HCT116 (cell line): ENCODE measurements at regions not wholly inside any gene's neighbourhood (a gene's known extent, or its start where the extent isn't known, plus 50 kb on each side); places are given as distances from the start of the nearest gene placed in this dataset.

Source experiments
- ATAC-seq: fragments of 200-7000 bp; cut with Tn5 transposase; 2 replicates; pipeline ENCODE4 v1.9.1; 2020; ENCODE audit warnings: mild to moderate bottlenecking, moderate library complexity
- BruUV-seq: library from RNA; stranded (reverse); fragments of 400-500 nt; replicated peaks from 2 replicates; lab custom pipeline; 2021; lab: Mats Ljungman, UMichigan
- CTCF ChIA-PET: fragments of 300-600 bp; sonication (Branson Sonifier 250); formaldehyde crosslinking; loops from one replicate; lab custom pipeline; 2021; ENCODE audit warnings: antibody characterized with exemption; lab: Charles Lee
- POLR2A ChIA-PET: fragments of 300-600, 350-600 bp; sonication (Branson Sonifier 250); formaldehyde crosslinking; loops from one replicate; lab custom pipeline; 2021; ENCODE audit warnings: antibody characterized with exemption; lab: Charles Lee
- RAD21 ChIA-PET, 2 experiments: fragments of 300-600 bp; sonication (Branson Sonifier 250); formaldehyde crosslinking; loops; one replicate each; lab custom pipeline; 2023; ENCODE audit warnings: low total read pairs in 2 of 2; ENCODE audit not compliant: uncharacterized antibody in 2 of 2, unreplicated experiment in 2 of 2, low non-redundant PET in 1 of 2; lab: Charles Lee
- DNase-seq: peaks from one replicate; pipeline ENCODE4 v3.0.0-alpha.2; 2010; ENCODE audit warnings: low read depth, low spot score
- H2AFZ ChIP-seq: fragments of 200-600 bp; shearing (Covaris generic), sonication (generic); 2 replicates; pipeline ENCODE4 v1.6.1; 2017; ENCODE audit warnings: low read depth, mixed run types, mixed read lengths, antibody characterized with exemption, low read length; ENCODE audit not compliant: poor library complexity, severe bottlenecking
- H3K27ac ChIP-seq: 2 replicates; pipeline ENCODE4 v1.5.1; 2012; ENCODE audit warnings: low read depth, low read length
- H3K27me3 ChIP-seq: fragments of 200-600 bp; sonication (generic); 2 replicates; pipeline ENCODE4 v1.6.1; 2016; ENCODE audit warnings: mixed run types, low read length, mixed read lengths; ENCODE audit not compliant: insufficient read depth
- H3K36me3 ChIP-seq, 2 experiments: fragments of 200-500 bp in 1 of 2; fragments of 200-600 bp in 1 of 2; sonication (Bioruptor generic) in 1 of 2; sonication (generic) in 1 of 2; 2 replicates each; pipeline versions ENCODE4 v1.5.1 to v1.6.1; 2014 to 2016; ENCODE audit warnings: low read length in 2 of 2, inconsistent platforms in 1 of 2, mixed read lengths in 1 of 2, mixed run types in 1 of 2; ENCODE audit not compliant: insufficient read depth in 2 of 2, control insufficient read depth in 1 of 2
- H3K4me1 ChIP-seq, 2 experiments: fragments of 200-600 bp in 1 of 2; sonication (generic) in 1 of 2; 2 replicates each; pipeline versions ENCODE4 v1.5.1 to v1.6.1; 2012 to 2017; ENCODE audit warnings: low read length in 2 of 2, inconsistent platforms in 1 of 2, mild to moderate bottlenecking in 1 of 2, mixed read lengths in 1 of 2, mixed run types in 1 of 2, moderate library complexity in 1 of 2; ENCODE audit not compliant: insufficient read depth in 2 of 2, control insufficient read depth in 1 of 2
- H3K4me2 ChIP-seq: fragments of 200-600 bp; sonication (generic); 2 replicates; pipeline ENCODE4 v1.6.1; 2017; ENCODE audit warnings: mixed run types, low read length, mixed read lengths
- H3K4me3 ChIP-seq, 2 experiments: fragments of 200-600 bp in 1 of 2; sonication (generic) in 1 of 2; replicated peaks in 1 of 2; 2 replicates each; pipeline ENCODE4 v1.5.1; 2011 to 2016; ENCODE audit warnings: low read length in 2 of 2, control low read depth in 1 of 2, low read depth in 1 of 2, mild to moderate bottlenecking in 1 of 2, mixed read lengths in 1 of 2, mixed run types in 1 of 2
- H3K79me2 ChIP-seq: fragments of 200-600 bp; sonication (generic); 2 replicates; pipeline ENCODE4 v1.6.1; 2017; ENCODE audit warnings: mild to moderate bottlenecking, mixed run types, low read length, moderate library complexity, mixed read lengths; ENCODE audit not compliant: insufficient read depth
- H3K9ac ChIP-seq: fragments of 200-600 bp; sonication (generic); 2 replicates; pipeline ENCODE4 v1.6.1; 2016; ENCODE audit warnings: low read length, mixed read lengths
- H3K9me2 ChIP-seq: fragments of 200-600 bp; sonication (generic), shearing (Covaris generic); 2 replicates; pipeline ENCODE4 v1.6.1; 2017; ENCODE audit warnings: mixed run types, mild to moderate bottlenecking, moderate library complexity; ENCODE audit not compliant: insufficient read depth
- H3K9me3 ChIP-seq, 2 experiments: fragments of 200-500 bp in 1 of 2; fragments of 200-600 bp in 1 of 2; sonication (Bioruptor generic) in 1 of 2; sonication (generic) in 1 of 2; 2 replicates each; pipeline ENCODE4 v1.6.1; 2014 to 2017; ENCODE audit warnings: low read length in 2 of 2, mixed read lengths in 2 of 2, inconsistent platforms in 1 of 2, low read depth in 1 of 2, mild to moderate bottlenecking in 1 of 2, mixed run types in 1 of 2, moderate library complexity in 1 of 2; ENCODE audit not compliant: control insufficient read depth in 1 of 2, insufficient read depth in 1 of 2
- H4K20me1 ChIP-seq: fragments of 200-600 bp; sonication (generic), shearing (Covaris generic); 2 replicates; pipeline ENCODE4 v1.6.1; 2017; ENCODE audit warnings: mixed run types, mild to moderate bottlenecking, moderate library complexity; ENCODE audit not compliant: insufficient read depth
- ATF3 ChIP-seq: IDR thresholded peaks from 2 replicates; pipeline ENCODE4 v1.6.1; 2012
- CEBPB ChIP-seq: IDR thresholded peaks from 2 replicates; pipeline ENCODE4 v1.6.1; 2012; ENCODE audit warnings: low read depth
- CTCF ChIP-seq, 3 experiments: fragments of 200-600 bp in 1 of 3; sonication (generic) in 1 of 3; IDR thresholded peaks in 2 of 3; conservative IDR thresholded peaks in 1 of 3; 2 replicates each; pipeline ENCODE4 v1.5.1; 2012 to 2017; ENCODE audit warnings: low read depth in 2 of 3, low read length in 2 of 3, antibody characterized with exemption in 1 of 3, borderline replicate concordance in 1 of 3, control low read depth in 1 of 3, mild to moderate bottlenecking in 1 of 3, mixed read lengths in 1 of 3, mixed run types in 1 of 3, moderate library complexity in 1 of 3; ENCODE audit not compliant: insufficient read depth in 1 of 3
- EZH2phosphoT487 ChIP-seq: fragments of 200-600 bp; IDR thresholded peaks from 2 replicates; pipeline ENCODE4 v1.6.1; 2018; ENCODE audit warnings: antibody characterized with exemption, borderline replicate concordance
- FOSL1 ChIP-seq: IDR thresholded peaks from 2 replicates; pipeline ENCODE4 v1.6.1; 2012; ENCODE audit warnings: low read depth
- JUND ChIP-seq: IDR thresholded peaks from 2 replicates; pipeline ENCODE4 v1.6.1; 2012
- POLR2AphosphoS5 ChIP-seq: IDR thresholded peaks from 2 replicates; pipeline ENCODE4 v1.6.1; 2011; ENCODE audit warnings: mild to moderate bottlenecking, low read depth, low read length, moderate library complexity
- RAD21 ChIP-seq: IDR thresholded peaks from 2 replicates; pipeline ENCODE4 v1.6.1; 2012; ENCODE audit warnings: low read depth, mild to moderate bottlenecking
- REST ChIP-seq: IDR thresholded peaks from 2 replicates; pipeline ENCODE4 v1.6.1; 2012; ENCODE audit warnings: low read depth
- SIN3A ChIP-seq: IDR thresholded peaks from 2 replicates; pipeline ENCODE4 v1.6.1; 2012; ENCODE audit warnings: low read depth
- SP1 ChIP-seq: IDR thresholded peaks from 2 replicates; pipeline ENCODE4 v1.6.1; 2012; ENCODE audit warnings: low read depth
- YY1 ChIP-seq: IDR thresholded peaks from 2 replicates; pipeline ENCODE4 v1.6.1; 2011; ENCODE audit warnings: low read length, low read depth, moderate library complexity, mild to moderate bottlenecking; ENCODE audit not compliant: insufficient replicate concordance; ENCODE audit errors: extremely low read depth
- ZBTB33 ChIP-seq: IDR thresholded peaks from 2 replicates; pipeline ENCODE4 v1.6.1; 2011; ENCODE audit warnings: mild to moderate bottlenecking, low read length, moderate library complexity; ENCODE audit not compliant: insufficient replicate concordance; ENCODE audit errors: extremely low read depth
- ZFX ChIP-seq: fragments of 450-650 bp; IDR thresholded peaks from 2 replicates; pipeline ENCODE4 v1.6.1; 2017
- ZNF274 ChIP-seq: fragments of 200-500 bp; sonication (Bioruptor generic); IDR thresholded peaks from 2 replicates; pipeline ENCODE4 v1.6.1; 2014; ENCODE audit warnings: mild to moderate bottlenecking, low read depth, low read length, inconsistent platforms
- intact Hi-C: fragments of 100-400 bp; cut with micrococcal nuclease; formaldehyde crosslinking; loops from 2 replicates; pipeline ENCODE4 v1.10.0; 2022

- no peaks in the 10 kb centered on the region for H3K9me2 ChIP-seq
- POLR2A ChIA-PET: no interaction called here
- CTCF ChIA-PET: no interaction called here
Observed at GRCh38 chr2:136486115-136486514, 279.2 kb upstream of the THSD7B start.

More at GRCh38 chr2:136486115-136486514, 279.2 kb upstream of the THSD7B start:
- no peak overlapping the region for H2AFZ ChIP-seq
- no peaks in the 10 kb centered on the region for H3K4me1 ChIP-seq
- no peaks in the 10 kb centered on the region for H4K20me1 ChIP-seq
- no peak for TF ChIP-seq ZFX
- no peak for TF ChIP-seq ZBTB33
- TF ChIP-seq ZNF274: no peak
- TF ChIP-seq ATF3: no peak
- no peak for TF ChIP-seq RAD21
- no peak for TF ChIP-seq SIN3A
- TF ChIP-seq CEBPB: no peak
- no peak for TF ChIP-seq POLR2AphosphoS5
- TF ChIP-seq EZH2phosphoT487: no peak
- TF ChIP-seq CTCF (IDR thresholded peaks at IDR 0.05 in 2 of 3, conservative IDR thresholded peaks at IDR 0.05 in 1 of 3; ENCODE audit: borderline replicate concordance in 1 of 3, insufficient read depth in 1 of 3, low read depth in 2 of 3, low read length in 2 of 3): no peak
- TF ChIP-seq JUND: no peak
- TF ChIP-seq FOSL1: no peak
- TF ChIP-seq SP1: no peak
- no peak for TF ChIP-seq REST
- TF ChIP-seq YY1: no peak
- ATAC-seq (no peak), DNase-seq (no peak)
- no peak overlapping the region for H3K9ac ChIP-seq
- H3K27ac ChIP-seq: no peak overlapping the region
- intact Hi-C loops: no loop called here
- H3K4me2 ChIP-seq: no peak overlapping the region
- no peak overlapping the region for H3K4me3 ChIP-seq
- H3K79me2 ChIP-seq: no peaks in the 10 kb centered on the region
- H3K9me3 ChIP-seq: no peaks in the 10 kb centered on the region
- no TSS peak for BruUV-seq
- H3K36me3 ChIP-seq: no peaks in the 10 kb centered on the region; a peak in 1 of 4 replicates
- RAD21 ChIA-PET: no interaction called here
- peaks cover 23% of the 10 kb centered on the region for H3K27me3 ChIP-seq
